Heart left ventricle (tissue), 16 donors: ENCODE measurements at regions not wholly inside any gene's neighbourhood (a gene's known extent, or its start where the extent isn't known, plus 50 kb on each side); places are given as distances from the start of the nearest gene placed in this dataset.

Experiments used
- ATAC-seq, 4 donors: fragments of 200-7000 bp; cut with Tn5 transposase; one replicate each; pipeline ENCODE4 v1.9.1; 2020 to 2022; ENCODE audit warnings: moderate library complexity in 4 of 4, mild to moderate bottlenecking in 3 of 4, moderate number of reproducible peaks in 1 of 4
- DNase-seq, 5 donors: peaks; one replicate each; pipeline ENCODE4 v3.0.0-alpha.2; 2020
- H3K27ac ChIP-seq, 12 donors: fragments of 200-600 bp; sonication (generic) in 4 of 12; one replicate each; pipeline versions ENCODE4 v1.5.0 to v1.8.0; 2016 to 2022; ENCODE audit warnings: mild to moderate bottlenecking in 2 of 12
- H3K27me3 ChIP-seq, 9 donors: fragments of 200-600 bp; sonication (generic) in 2 of 9; one replicate each; pipeline versions ENCODE4 v1.5.1 to v1.8.0; 2016 to 2022; ENCODE audit warnings: mild to moderate bottlenecking in 3 of 9
- H3K36me3 ChIP-seq, 9 donors: fragments of 200-600 bp; sonication (generic) in 2 of 9; one replicate each; pipeline versions ENCODE4 v1.5.0 to v1.8.0; 2018 to 2022; ENCODE audit warnings: mild to moderate bottlenecking in 2 of 9
- H3K4me1 ChIP-seq, 12 donors: fragments of 200-600 bp; sonication (generic) in 4 of 12; one replicate each; pipeline versions ENCODE4 v1.5.0 to v1.8.0; 2016 to 2022; ENCODE audit warnings: mild to moderate bottlenecking in 3 of 12
- H3K4me3 ChIP-seq, 12 donors: fragments of 200-600 bp; sonication (generic) in 4 of 12; one replicate each; pipeline versions ENCODE4 v1.5.0 to v1.8.0; 2017 to 2022; ENCODE audit warnings: mild to moderate bottlenecking in 9 of 12, moderate library complexity in 4 of 12
- H3K9me3 ChIP-seq, 12 donors: fragments of 200-600 bp; sonication (generic) in 4 of 12; one replicate each; pipeline versions ENCODE4 v1.5.0 to v1.8.0; 2016 to 2022; ENCODE audit warnings: mild to moderate bottlenecking in 1 of 12
- POLR2A ChIP-seq, 2 donors: fragments of 450-650 bp; IDR thresholded peaks; one replicate each; pipeline ENCODE4 v1.6.1; 2017; ENCODE audit warnings: antibody characterized with exemption in 2 of 2, mild to moderate bottlenecking in 2 of 2, moderate library complexity in 2 of 2
- WGBS, 4 donors: extraction: QIAGEN DNeasy Blood & Tissue Kit in 2 of 4; methylation state at CpG; one replicate each; pipeline versions ENCODE4 v1.1.5 to v1.1.7; 2013 to 2018; 5-methylcytosine and 5-hydroxymethylcytosine counted together
- intact Hi-C, 10 donors: fragments of 100-400 bp; cut with DNase I; formaldehyde crosslinking; loops; one replicate each; pipeline versions ENCODE4 v1.11.1 to v1.14.2; 2022
- TF ChIP-seq, protein P1 (sequence below), 12 donors: fragments of 200-600 bp; sonication (generic) in 4 of 12; IDR thresholded peaks; one replicate each; pipeline versions ENCODE4 v1.5.0 to v1.8.0; 2018 to 2022; ENCODE audit warnings: antibody characterized with exemption in 12 of 12, mild to moderate bottlenecking in 5 of 12
- donor health status: ischemic (EF 13 %, LVEDD 7.1; RV severe dilation, severe dysfunction).
- donor health status: healthy with polysubstance abuse.
- donor health status: DM: no; HTN: yes; CAD: no.
- donor health status: DM: no; HTN: no; CAD: no.
- donor health status: ischemic (EF 25% LVEDD 6.9; RV normal size, moderate dysfunction).
- donor health status: ischemic (EF 25% LVEDD 5.7; RV mildly dilated, moderate dysfunction).
- donor health status: healthy.
- donor health status: DM: yes; HTN: yes; CAD: no.
- donor health status: ischemic (EF 35%, LVEDD 5.7; RV mildly dilated, moderate dysfunction).
- donor health status: nonischemic (EF 11% LVEDD 7.7; RV severe dilation, severe dysfunction).
- donor health status: DM: yes; HTN: yes; CAD: no.
- donor health status: PGD.
- donor health status: ischemic (EF 29% LVEDD 5.4; RV normal size, mild dysfunction).
- donor health status: nonischemic (EF 23%, LVEDD 6.1; RV moderate dilation, normal function).

GRCh38 chr5:4093970-4094369, 498.3 kb downstream of the IRX1 start:
- WGBS, 4 donors: 82 to 87% (median 85%) methylated on average over 4 of the region's 4 CpGs
- peaks cover 0 to 8% (median 0%) of the 10 kb centered on the region in 12 donors for H3K4me1 ChIP-seq
- no peaks in the 10 kb centered on the region for H3K36me3 ChIP-seq
- ATAC-seq (no peak), DNase-seq (no peak)
- H3K4me3 ChIP-seq: no peak overlapping the region
- intact Hi-C loops: no loop called here
- H3K27me3 ChIP-seq: no peaks in the 10 kb centered on the region
- no peaks in the 10 kb centered on the region for H3K9me3 ChIP-seq
- TF ChIP-seq, protein P1, sequence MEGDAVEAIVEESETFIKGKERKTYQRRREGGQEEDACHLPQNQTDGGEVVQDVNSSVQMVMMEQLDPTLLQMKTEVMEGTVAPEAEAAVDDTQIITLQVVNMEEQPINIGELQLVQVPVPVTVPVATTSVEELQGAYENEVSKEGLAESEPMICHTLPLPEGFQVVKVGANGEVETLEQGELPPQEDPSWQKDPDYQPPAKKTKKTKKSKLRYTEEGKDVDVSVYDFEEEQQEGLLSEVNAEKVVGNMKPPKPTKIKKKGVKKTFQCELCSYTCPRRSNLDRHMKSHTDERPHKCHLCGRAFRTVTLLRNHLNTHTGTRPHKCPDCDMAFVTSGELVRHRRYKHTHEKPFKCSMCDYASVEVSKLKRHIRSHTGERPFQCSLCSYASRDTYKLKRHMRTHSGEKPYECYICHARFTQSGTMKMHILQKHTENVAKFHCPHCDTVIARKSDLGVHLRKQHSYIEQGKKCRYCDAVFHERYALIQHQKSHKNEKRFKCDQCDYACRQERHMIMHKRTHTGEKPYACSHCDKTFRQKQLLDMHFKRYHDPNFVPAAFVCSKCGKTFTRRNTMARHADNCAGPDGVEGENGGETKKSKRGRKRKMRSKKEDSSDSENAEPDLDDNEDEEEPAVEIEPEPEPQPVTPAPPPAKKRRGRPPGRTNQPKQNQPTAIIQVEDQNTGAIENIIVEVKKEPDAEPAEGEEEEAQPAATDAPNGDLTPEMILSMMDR (IDR thresholded peaks at IDR 0.05): no peak
- no peak for TF ChIP-seq POLR2A (IDR thresholded peaks at IDR 0.05)
- H3K27ac ChIP-seq: no peak overlapping the region

DNA sequence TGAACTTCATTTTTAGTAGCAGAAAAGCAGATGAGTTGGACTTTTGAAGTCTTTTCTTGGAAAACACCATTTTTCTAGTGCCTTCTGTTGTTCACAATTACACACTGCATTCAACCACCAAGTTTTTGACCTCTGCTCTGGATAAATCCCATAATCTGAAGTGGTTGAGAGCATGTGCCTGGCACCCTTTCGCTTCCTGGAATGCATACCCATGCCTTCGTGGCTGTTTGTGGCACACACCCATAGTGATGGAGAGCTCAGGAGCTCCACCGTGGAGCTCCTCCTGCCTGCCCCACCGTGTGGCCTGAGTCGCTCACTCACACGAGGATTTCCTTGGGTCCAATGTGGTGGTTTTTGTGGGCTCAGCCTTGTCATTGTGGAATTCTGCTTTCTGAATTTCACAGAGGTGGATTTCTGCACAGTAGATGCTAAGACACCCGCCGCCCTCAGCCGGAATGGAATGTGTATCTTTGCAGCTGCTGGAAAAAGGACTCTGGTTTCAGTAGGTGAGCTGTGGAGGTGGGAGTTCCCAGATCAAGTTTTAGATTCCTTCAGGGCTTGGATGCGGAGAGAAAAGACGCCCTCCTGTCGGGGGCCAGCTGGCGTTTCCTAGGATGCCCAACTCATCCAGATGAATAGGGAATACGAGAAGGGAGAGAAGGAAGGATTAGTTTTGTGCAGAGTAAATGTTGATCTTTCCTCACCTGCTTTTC, 500.4 kb downstream of the IRX1 start:
- Histone ChIP-seq H3K9me3 (no peaks in the 10 kb centered on the region), H3K27ac (no peak overlapping the region), H3K4me1 (peaks cover 0 to 15% (median 0%) of the 10 kb centered on the region in 12 donors), H3K4me3 (no peak overlapping the region), H3K36me3 (no peaks in the 10 kb centered on the region), H3K27me3 (peaks cover 0 to 3% (median 0%) of the 10 kb centered on the region in 9 donors)
- no peak for TF ChIP-seq POLR2A (IDR thresholded peaks at IDR 0.05)
- TF ChIP-seq, protein P1 (IDR thresholded peaks at IDR 0.05): no peak
- DNase-seq (peak in 1 of 5 donors; percentile 40), ATAC-seq (peak; percentile 47 to 77 (median 58))
- WGBS, 4 donors: 59 to 69% (median 65%) methylated on average over 14 of the region's 14 CpGs
- intact Hi-C loops: no loop called here

- H3K4me1 ChIP-seq: peaks cover 0 to 15% (median 0%) of the 10 kb centered on the region in 12 donors
- intact Hi-C loops: no loop called here
These were observed 501.6 kb downstream of the IRX1 start for GRCh38 chr5:4097199-4097598.

DNA sequence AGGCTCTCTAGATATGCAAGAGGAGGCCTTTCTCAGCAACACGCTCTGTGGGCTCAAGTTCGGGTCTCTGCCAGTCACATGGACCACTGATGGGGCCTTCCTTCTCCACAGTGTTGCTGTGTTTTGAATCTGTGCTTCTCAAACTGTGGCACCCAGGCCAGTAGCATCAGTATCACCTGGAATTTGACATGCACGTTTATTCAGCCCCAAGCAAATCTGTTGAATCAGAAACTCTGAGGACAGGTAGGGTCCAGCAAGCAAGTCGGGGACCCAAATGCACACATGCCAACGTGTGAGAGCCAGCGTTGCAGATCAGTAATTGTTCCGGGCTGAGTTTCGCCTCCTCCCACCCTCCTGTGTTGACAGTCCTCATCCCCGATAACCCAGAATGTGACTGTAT, 502.6 kb downstream of the IRX1 start:
- peaks cover 0 to 15% (median 0%) of the 10 kb centered on the region in 12 donors for H3K4me1 ChIP-seq

More at GRCh38 chr5:4097199-4097598, 501.6 kb downstream of the IRX1 start:
- Histone ChIP-seq H3K9me3 (no peaks in the 10 kb centered on the region), H3K4me3 (no peak overlapping the region), H3K27ac (no peak overlapping the region), H3K36me3 (no peaks in the 10 kb centered on the region), H3K27me3 (peaks cover 0 to 5% (median 0%) of the 10 kb centered on the region in 9 donors)
- WGBS, 4 donors: 54 to 62% (median 55%) methylated on average over 6 of the region's 6 CpGs
- no peak for TF ChIP-seq POLR2A (IDR thresholded peaks at IDR 0.05)
- TF ChIP-seq, protein P1 (IDR thresholded peaks at IDR 0.05): no peak
- ATAC-seq: no peak
- DNase-seq: no peak

More for the DNA sequence above, 502.6 kb downstream of the IRX1 start:
- H3K27me3 ChIP-seq: peaks cover 0 to 5% (median 0%) of the 10 kb centered on the region in 9 donors
- DNase-seq (no peak), ATAC-seq (no peak)
- 75 to 90% (median 83%) methylated on average over 9 of the region's 9 CpGs for WGBS, 4 donors
- no peak overlapping the region for H3K27ac ChIP-seq
- no peaks in the 10 kb centered on the region for H3K9me3 ChIP-seq
- H3K4me3 ChIP-seq: no peak overlapping the region
- TF ChIP-seq, protein P1 (IDR thresholded peaks at IDR 0.05): no peak
- no peak for TF ChIP-seq POLR2A (IDR thresholded peaks at IDR 0.05)
- H3K36me3 ChIP-seq: no peaks in the 10 kb centered on the region
- intact Hi-C loops: no loop called here
